OCI-LY1 (cell line): ENCODE measurements at regions not wholly inside any gene's neighbourhood (a gene's known extent, or its start where the extent isn't known, plus 50 kb on each side); places are given as distances from the start of the nearest gene placed in this dataset.

Experiments
- H2AFZ ChIP-seq: fragments of 200-600 bp; sonication (generic), shearing (Covaris generic); 2 replicates; pipeline ENCODE4 v1.6.0; 2014; ENCODE audit warnings: antibody characterized with exemption, mild to moderate bottlenecking, low read length
- H3F3A ChIP-seq: fragments of 200-600 bp; sonication (generic), shearing (Covaris generic); 2 replicates; pipeline ENCODE4 v1.6.0; 2014; ENCODE audit warnings: mild to moderate bottlenecking, antibody characterized with exemption, low read length, moderate library complexity; ENCODE audit not compliant: insufficient read depth
- H3K27ac ChIP-seq: fragments of 200-600 bp; sonication (generic); 2 replicates; pipeline ENCODE4 v1.5.1; 2014; ENCODE audit warnings: low read length, mixed run types, mild to moderate bottlenecking, low read depth; ENCODE audit not compliant: poor library complexity, severe bottlenecking
- H3K27me3 ChIP-seq: fragments of 200-600 bp; sonication (generic); 2 replicates; pipeline ENCODE4 v1.6.0; 2014; ENCODE audit warnings: antibody characterized with exemption, mild to moderate bottlenecking, low read length, moderate library complexity; ENCODE audit not compliant: insufficient read depth
- H3K36me3 ChIP-seq: fragments of 200-600 bp; sonication (generic); 2 replicates; pipeline ENCODE4 v1.6.1; 2014; ENCODE audit warnings: mild to moderate bottlenecking, antibody characterized with exemption, low read length, moderate library complexity, mixed read lengths; ENCODE audit not compliant: insufficient read depth
- H3K4me1 ChIP-seq: fragments of 200-600 bp; sonication (generic); 2 replicates; pipeline ENCODE4 v1.5.1; 2014; ENCODE audit warnings: mild to moderate bottlenecking, low read length, moderate library complexity; ENCODE audit not compliant: insufficient read depth, severe bottlenecking
- H3K4me2 ChIP-seq: fragments of 200-600 bp; sonication (generic), shearing (Covaris generic); 2 replicates; pipeline ENCODE4 v1.6.1; 2014; ENCODE audit warnings: low read length
- H3K4me3 ChIP-seq: fragments of 200-600 bp; sonication (generic); 2 replicates; pipeline ENCODE4 v1.5.1; 2014; ENCODE audit warnings: low read length, low read depth, mild to moderate bottlenecking, mixed read lengths; ENCODE audit not compliant: poor library complexity, severe bottlenecking
- H3K79me2 ChIP-seq: fragments of 200-600 bp; shearing (Covaris generic); 2 replicates; pipeline ENCODE4 v1.6.1; 2016; ENCODE audit warnings: mixed run types, low read length, mixed read lengths; ENCODE audit not compliant: insufficient read depth
- H3K9ac ChIP-seq: fragments of 200-600 bp; sonication (generic), shearing (Covaris generic); 2 replicates; pipeline ENCODE4 v1.6.1; 2014; ENCODE audit warnings: mild to moderate bottlenecking, low read length, mixed read lengths
- H3K9me2 ChIP-seq: fragments of 200-600 bp; sonication (generic), shearing (Covaris generic); 2 replicates; pipeline ENCODE4 v1.6.1; 2014; ENCODE audit warnings: low read depth, mild to moderate bottlenecking, low read length, mixed read lengths
- H3K9me3 ChIP-seq: fragments of 200-600 bp; shearing (Covaris generic); 2 replicates; pipeline ENCODE4 v1.6.1; 2014; ENCODE audit warnings: low read length, mixed read lengths
- H4K20me1 ChIP-seq: fragments of 200-600 bp; sonication (generic), shearing (Covaris generic); 2 replicates; pipeline ENCODE4 v1.6.0; 2016; ENCODE audit warnings: mild to moderate bottlenecking, low read length; ENCODE audit not compliant: insufficient read depth
- EZH2 ChIP-seq: fragments of 200-600 bp; sonication (generic), shearing (Covaris generic); IDR thresholded peaks from 2 replicates; pipeline ENCODE4 v1.8.0; 2017; ENCODE audit warnings: borderline replicate concordance, mixed run types, mild to moderate bottlenecking, antibody characterized with exemption, low read length, moderate library complexity, mixed read lengths
- TF ChIP-seq, protein P1 (sequence below): fragments of 200-600 bp; sonication (generic), shearing (Covaris generic); IDR thresholded peaks from 2 replicates; pipeline ENCODE4 v1.5.1; 2017; ENCODE audit warnings: mild to moderate bottlenecking, antibody characterized with exemption, low read length, moderate library complexity, mixed read lengths

DNA sequence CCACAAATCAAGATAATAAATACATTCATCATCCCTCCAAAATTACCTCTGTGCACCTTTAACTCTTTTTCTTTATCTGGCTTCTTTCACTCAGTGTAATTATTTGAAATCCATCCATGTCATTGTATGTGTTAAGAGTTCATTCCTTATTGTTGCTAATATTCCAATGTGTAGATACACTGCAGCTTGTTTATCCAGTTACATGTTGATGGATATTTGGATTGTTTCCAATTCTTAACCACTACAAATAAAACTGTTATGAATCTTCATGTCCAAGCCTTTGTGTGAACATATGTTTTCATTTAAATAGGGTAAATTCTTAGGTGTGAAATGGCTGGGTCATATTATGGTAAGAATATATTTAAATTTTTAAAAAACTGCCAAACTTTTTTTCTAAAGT lies 323.3 kb upstream of the NCAM1 start:
- no peaks in the 10 kb centered on the region for H3K4me1 ChIP-seq
- H4K20me1 ChIP-seq = no peaks in the 10 kb centered on the region
- no peak overlapping the region for H3K9ac ChIP-seq
- H3K36me3 ChIP-seq = no peaks in the 10 kb centered on the region
- H3K4me2 ChIP-seq = no peak overlapping the region
- TF ChIP-seq EZH2 = no peak
- TF ChIP-seq, protein P1, sequence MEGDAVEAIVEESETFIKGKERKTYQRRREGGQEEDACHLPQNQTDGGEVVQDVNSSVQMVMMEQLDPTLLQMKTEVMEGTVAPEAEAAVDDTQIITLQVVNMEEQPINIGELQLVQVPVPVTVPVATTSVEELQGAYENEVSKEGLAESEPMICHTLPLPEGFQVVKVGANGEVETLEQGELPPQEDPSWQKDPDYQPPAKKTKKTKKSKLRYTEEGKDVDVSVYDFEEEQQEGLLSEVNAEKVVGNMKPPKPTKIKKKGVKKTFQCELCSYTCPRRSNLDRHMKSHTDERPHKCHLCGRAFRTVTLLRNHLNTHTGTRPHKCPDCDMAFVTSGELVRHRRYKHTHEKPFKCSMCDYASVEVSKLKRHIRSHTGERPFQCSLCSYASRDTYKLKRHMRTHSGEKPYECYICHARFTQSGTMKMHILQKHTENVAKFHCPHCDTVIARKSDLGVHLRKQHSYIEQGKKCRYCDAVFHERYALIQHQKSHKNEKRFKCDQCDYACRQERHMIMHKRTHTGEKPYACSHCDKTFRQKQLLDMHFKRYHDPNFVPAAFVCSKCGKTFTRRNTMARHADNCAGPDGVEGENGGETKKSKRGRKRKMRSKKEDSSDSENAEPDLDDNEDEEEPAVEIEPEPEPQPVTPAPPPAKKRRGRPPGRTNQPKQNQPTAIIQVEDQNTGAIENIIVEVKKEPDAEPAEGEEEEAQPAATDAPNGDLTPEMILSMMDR = no peak
- H3K9me3 ChIP-seq = no peaks in the 10 kb centered on the region
- H3K4me3 ChIP-seq = no peak overlapping the region
- H3K79me2 ChIP-seq = no peaks in the 10 kb centered on the region
- H3K27ac ChIP-seq = no peak overlapping the region
- H3K9me2 ChIP-seq = no peaks in the 10 kb centered on the region; the same call in 1 of the 2 replicates
- no peak overlapping the region for H2AFZ ChIP-seq
- no peaks in the 10 kb centered on the region for H3F3A ChIP-seq
- no peaks in the 10 kb centered on the region for H3K27me3 ChIP-seq

DNA sequence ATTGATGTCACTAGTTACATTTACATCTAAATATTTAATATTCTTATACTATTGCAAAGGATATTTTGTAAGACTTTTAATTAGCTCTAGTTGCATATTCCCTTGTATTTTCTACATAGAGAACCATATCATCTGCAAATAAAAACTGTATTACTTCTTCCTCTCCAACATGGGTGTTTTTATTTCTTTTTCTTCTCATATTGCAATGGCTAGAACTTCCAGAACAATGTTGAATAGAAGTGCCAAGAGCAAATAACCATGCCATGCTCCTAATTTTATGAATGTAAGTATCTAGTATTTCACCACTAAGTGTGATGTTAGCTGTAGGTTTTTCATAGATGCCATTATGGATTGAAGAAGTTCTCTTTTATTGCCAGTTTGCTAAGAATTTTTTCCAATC lies 321.8 kb upstream of the NCAM1 start:
- H3K4me2 ChIP-seq = no peak overlapping the region
- TF ChIP-seq, protein P1 = no peak
- no peak for TF ChIP-seq EZH2
- H4K20me1 ChIP-seq = no peaks in the 10 kb centered on the region
- H3K36me3 ChIP-seq = no peaks in the 10 kb centered on the region
- no peaks in the 10 kb centered on the region for H3K79me2 ChIP-seq
- no peak overlapping the region for H3K4me3 ChIP-seq
- H2AFZ ChIP-seq = no peak overlapping the region
- no peaks in the 10 kb centered on the region for H3K4me1 ChIP-seq
- H3K9ac ChIP-seq = no peak overlapping the region
- H3K9me3 ChIP-seq = no peaks in the 10 kb centered on the region
- H3K9me2 ChIP-seq = no peaks in the 10 kb centered on the region; the same call in 1 of the 2 replicates
- no peaks in the 10 kb centered on the region for H3K27me3 ChIP-seq
- no peaks in the 10 kb centered on the region for H3F3A ChIP-seq
- H3K27ac ChIP-seq = no peak overlapping the region

DNA sequence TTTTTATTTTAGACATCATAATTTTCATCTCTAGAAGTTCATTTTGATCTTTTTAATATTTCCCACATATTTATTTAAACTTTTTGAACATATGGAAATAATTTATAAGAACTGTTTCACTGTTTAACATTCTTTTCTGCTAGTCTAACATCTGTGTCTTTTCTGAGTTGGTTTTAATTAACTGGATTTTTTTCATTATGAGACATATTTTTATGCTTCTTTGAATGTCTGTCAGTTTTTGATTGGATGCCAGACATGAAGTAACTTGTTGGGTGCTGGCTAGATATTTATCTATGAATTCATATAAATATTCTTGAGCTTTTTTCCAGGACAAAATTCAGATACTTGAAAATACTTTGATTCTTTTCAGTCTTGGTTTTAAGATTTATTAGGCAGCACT lies 317.8 kb upstream of the NCAM1 start:
- H3K9me3 ChIP-seq = no peaks in the 10 kb centered on the region
- no peak overlapping the region for H3K9ac ChIP-seq
- no peaks in the 10 kb centered on the region for H3K4me1 ChIP-seq
- no peak overlapping the region for H3K4me3 ChIP-seq
- H3F3A ChIP-seq = no peaks in the 10 kb centered on the region
- no peak overlapping the region for H3K27ac ChIP-seq
- no peak overlapping the region for H2AFZ ChIP-seq
- no peaks in the 10 kb centered on the region for H3K79me2 ChIP-seq
- H3K36me3 ChIP-seq = no peaks in the 10 kb centered on the region
- no peaks in the 10 kb centered on the region for H4K20me1 ChIP-seq
- H3K27me3 ChIP-seq = no peaks in the 10 kb centered on the region
- TF ChIP-seq, protein P1 = no peak
- TF ChIP-seq EZH2 = no peak
- no peaks in the 10 kb centered on the region; the same call in 1 of the 2 replicates for H3K9me2 ChIP-seq
- H3K4me2 ChIP-seq = no peak overlapping the region
